ENCODE measurements at regions not wholly inside any gene's neighbourhood (a gene's known extent, or its start where the extent isn't known, plus 50 kb on each side); places are given as distances from the start of the nearest gene placed in this dataset.

DNA sequence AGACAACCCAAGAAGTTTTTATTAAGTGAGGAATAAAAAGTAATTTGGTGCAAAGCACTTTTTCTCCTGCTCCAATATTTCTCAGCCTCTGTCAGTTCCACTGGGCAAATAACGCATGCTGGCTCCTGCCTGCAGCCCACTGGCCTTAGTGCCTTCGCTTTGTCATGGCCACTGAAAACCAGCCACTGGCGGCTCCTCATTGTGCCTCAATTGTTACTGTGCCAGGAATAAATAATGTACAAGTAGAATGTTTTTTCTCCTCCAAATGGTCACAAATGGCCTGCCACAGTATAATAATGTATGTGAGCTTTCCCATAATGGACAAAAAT lies 267.1 kb downstream of the ACTR3 start:
- H3F3A ChIP-seq (ENCODE audit: insufficient read depth, low read length) = no peaks in the 10 kb centered on the region
- TF ChIP-seq, protein P1, sequence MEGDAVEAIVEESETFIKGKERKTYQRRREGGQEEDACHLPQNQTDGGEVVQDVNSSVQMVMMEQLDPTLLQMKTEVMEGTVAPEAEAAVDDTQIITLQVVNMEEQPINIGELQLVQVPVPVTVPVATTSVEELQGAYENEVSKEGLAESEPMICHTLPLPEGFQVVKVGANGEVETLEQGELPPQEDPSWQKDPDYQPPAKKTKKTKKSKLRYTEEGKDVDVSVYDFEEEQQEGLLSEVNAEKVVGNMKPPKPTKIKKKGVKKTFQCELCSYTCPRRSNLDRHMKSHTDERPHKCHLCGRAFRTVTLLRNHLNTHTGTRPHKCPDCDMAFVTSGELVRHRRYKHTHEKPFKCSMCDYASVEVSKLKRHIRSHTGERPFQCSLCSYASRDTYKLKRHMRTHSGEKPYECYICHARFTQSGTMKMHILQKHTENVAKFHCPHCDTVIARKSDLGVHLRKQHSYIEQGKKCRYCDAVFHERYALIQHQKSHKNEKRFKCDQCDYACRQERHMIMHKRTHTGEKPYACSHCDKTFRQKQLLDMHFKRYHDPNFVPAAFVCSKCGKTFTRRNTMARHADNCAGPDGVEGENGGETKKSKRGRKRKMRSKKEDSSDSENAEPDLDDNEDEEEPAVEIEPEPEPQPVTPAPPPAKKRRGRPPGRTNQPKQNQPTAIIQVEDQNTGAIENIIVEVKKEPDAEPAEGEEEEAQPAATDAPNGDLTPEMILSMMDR (IDR thresholded peaks at IDR 0.05; ENCODE audit: low read length) = no peak
- TF ChIP-seq EZH2 (IDR thresholded peaks at IDR 0.05; ENCODE audit: borderline replicate concordance, low read length) = no peak
- no peak overlapping the region for H3K27ac ChIP-seq (ENCODE audit: low read depth, low read length, poor library complexity, severe bottlenecking)
- no peaks in the 10 kb centered on the region for H3K9me2 ChIP-seq (ENCODE audit: low read depth, low read length)
- H4K20me1 ChIP-seq (ENCODE audit: insufficient read depth, low read length) = no peaks in the 10 kb centered on the region
- H2AFZ ChIP-seq (ENCODE audit: low read length) = no peak overlapping the region
- no peaks in the 10 kb centered on the region for H3K79me2 ChIP-seq (ENCODE audit: insufficient read depth, low read length)
- H3K9ac ChIP-seq (ENCODE audit: low read length) = no peak overlapping the region
- no peak overlapping the region for H3K4me2 ChIP-seq (ENCODE audit: low read length)
- H3K36me3 ChIP-seq (ENCODE audit: insufficient read depth, low read length) = no peaks in the 10 kb centered on the region
- H3K9me3 ChIP-seq (ENCODE audit: low read length) = no peaks in the 10 kb centered on the region
- H3K4me3 ChIP-seq (ENCODE audit: low read depth, low read length, poor library complexity, severe bottlenecking) = no peak overlapping the region
- H3K4me1 ChIP-seq (ENCODE audit: insufficient read depth, low read length, severe bottlenecking) = no peaks in the 10 kb centered on the region
- no peaks in the 10 kb centered on the region for H3K27me3 ChIP-seq (ENCODE audit: insufficient read depth, low read length)

DNA sequence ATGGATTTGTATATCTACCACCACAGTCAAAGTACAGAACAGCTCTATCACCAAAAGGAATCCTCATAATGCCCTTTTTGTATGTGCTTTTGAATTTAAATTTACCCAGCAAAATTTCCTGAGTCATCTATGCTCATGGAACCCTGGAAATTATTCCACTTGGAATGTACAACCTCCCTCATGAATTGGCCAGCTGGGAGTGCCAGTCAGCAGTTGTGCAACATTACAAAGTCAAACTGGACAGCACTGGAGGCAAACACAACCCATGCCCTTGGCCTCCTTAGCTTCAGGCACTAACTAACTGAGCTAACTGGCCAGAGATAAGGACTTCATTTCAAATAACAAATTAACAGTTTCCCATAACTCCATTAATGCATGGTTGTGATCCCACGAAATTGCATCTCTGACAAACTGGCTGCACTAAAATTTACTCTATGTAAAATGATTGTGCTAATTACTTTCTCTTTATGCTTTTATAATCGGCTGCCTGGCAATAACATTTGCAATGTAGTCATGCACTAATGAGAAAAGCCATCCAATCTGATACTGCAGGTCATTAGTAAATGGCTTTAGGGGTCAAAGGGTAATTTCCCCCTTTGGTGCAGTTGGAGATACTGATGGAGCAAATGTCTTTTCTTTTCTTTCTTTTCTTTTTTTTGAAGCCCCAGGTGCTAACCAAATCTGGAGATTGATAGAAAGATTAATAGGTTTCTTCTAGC lies 270.5 kb downstream of the ACTR3 start:
- no peaks in the 10 kb centered on the region for H3K36me3 ChIP-seq (ENCODE audit: insufficient read depth, low read length)
- H2AFZ ChIP-seq (ENCODE audit: low read length) = no peak overlapping the region
- H3K9ac ChIP-seq (ENCODE audit: low read length) = no peak overlapping the region
- H3K4me3 ChIP-seq (ENCODE audit: low read depth, low read length, poor library complexity, severe bottlenecking) = no peak overlapping the region
- no peak overlapping the region for H3K27ac ChIP-seq (ENCODE audit: low read depth, low read length, poor library complexity, severe bottlenecking)
- H3K79me2 ChIP-seq (ENCODE audit: insufficient read depth, low read length) = no peaks in the 10 kb centered on the region
- H4K20me1 ChIP-seq (ENCODE audit: insufficient read depth, low read length) = no peaks in the 10 kb centered on the region
- no peak for TF ChIP-seq EZH2 (IDR thresholded peaks at IDR 0.05; ENCODE audit: borderline replicate concordance, low read length)
- TF ChIP-seq, protein P1 (IDR thresholded peaks at IDR 0.05; ENCODE audit: low read length) = no peak
- H3K9me2 ChIP-seq (ENCODE audit: low read depth, low read length) = no peaks in the 10 kb centered on the region
- H3K9me3 ChIP-seq (ENCODE audit: low read length) = no peaks in the 10 kb centered on the region
- no peaks in the 10 kb centered on the region for H3F3A ChIP-seq (ENCODE audit: insufficient read depth, low read length)
- H3K4me2 ChIP-seq (ENCODE audit: low read length) = no peak overlapping the region
- H3K27me3 ChIP-seq (ENCODE audit: insufficient read depth, low read length) = no peaks in the 10 kb centered on the region
- no peaks in the 10 kb centered on the region for H3K4me1 ChIP-seq (ENCODE audit: insufficient read depth, low read length, severe bottlenecking)

DNA sequence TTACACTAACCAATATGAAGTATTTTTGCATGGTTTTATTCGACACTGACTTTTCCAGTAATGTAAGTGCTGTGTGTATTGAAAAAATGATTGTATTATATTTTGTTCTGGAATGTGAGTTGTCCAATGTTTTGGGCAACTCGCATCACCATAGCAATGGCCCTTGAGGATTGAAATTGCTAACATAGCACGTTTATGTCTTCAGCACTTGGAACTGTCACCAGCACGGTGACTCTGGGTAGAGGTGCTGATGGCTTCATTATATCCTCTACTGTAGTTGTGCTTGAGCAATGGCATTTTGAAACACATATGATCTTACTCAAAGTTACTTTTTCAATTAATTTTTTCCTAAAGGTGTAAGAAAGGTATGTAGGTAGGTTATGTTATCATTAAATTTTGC lies 271.5 kb downstream of the ACTR3 start:
- H3F3A ChIP-seq (ENCODE audit: insufficient read depth, low read length) = no peaks in the 10 kb centered on the region
- no peaks in the 10 kb centered on the region for H3K27me3 ChIP-seq (ENCODE audit: insufficient read depth, low read length)
- H2AFZ ChIP-seq (ENCODE audit: low read length) = no peak overlapping the region
- H3K9me2 ChIP-seq (ENCODE audit: low read depth, low read length) = no peaks in the 10 kb centered on the region
- H3K9me3 ChIP-seq (ENCODE audit: low read length) = no peaks in the 10 kb centered on the region
- no peaks in the 10 kb centered on the region for H3K36me3 ChIP-seq (ENCODE audit: insufficient read depth, low read length)
- H3K27ac ChIP-seq (ENCODE audit: low read depth, low read length, poor library complexity, severe bottlenecking) = no peak overlapping the region
- H3K4me2 ChIP-seq (ENCODE audit: low read length) = no peak overlapping the region
- no peaks in the 10 kb centered on the region for H3K79me2 ChIP-seq (ENCODE audit: insufficient read depth, low read length)
- no peak overlapping the region for H3K4me3 ChIP-seq (ENCODE audit: low read depth, low read length, poor library complexity, severe bottlenecking)
- no peaks in the 10 kb centered on the region for H4K20me1 ChIP-seq (ENCODE audit: insufficient read depth, low read length)
- H3K9ac ChIP-seq (ENCODE audit: low read length) = no peak overlapping the region
- no peak for TF ChIP-seq EZH2 (IDR thresholded peaks at IDR 0.05; ENCODE audit: borderline replicate concordance, low read length)
- TF ChIP-seq, protein P1 (IDR thresholded peaks at IDR 0.05; ENCODE audit: low read length) = no peak
- H3K4me1 ChIP-seq (ENCODE audit: insufficient read depth, low read length, severe bottlenecking) = no peaks in the 10 kb centered on the region

Measured in OCI-LY1 (cell line).